Neural progenitor cell (in vitro differentiated cells): ENCODE measurements at regions not wholly inside any gene's neighbourhood (a gene's known extent, or its start where the extent isn't known, plus 50 kb on each side); places are given as distances from the start of the nearest gene placed in this dataset.

ENCODE experiments used
- DNase-seq: peaks from one replicate; pipeline ENCODE4 v3.0.0-alpha.2; 2016; ENCODE audit warnings: low spot score
- H2AFZ ChIP-seq: fragments of 200-600 bp; sonication (generic); replicated peaks from 2 replicates; pipeline ENCODE4 v1.6.1; 2016; ENCODE audit warnings: antibody characterized with exemption
- H3F3A ChIP-seq: fragments of 200-600 bp; sonication (generic); 2 replicates; pipeline ENCODE4 v1.6.1; 2016; ENCODE audit warnings: antibody characterized with exemption, low read depth
- H3K27ac ChIP-seq: fragments of 200-600 bp; sonication (generic); 2 replicates; pipeline ENCODE4 v1.5.1; 2016; ENCODE audit warnings: mild to moderate bottlenecking
- H3K27me3 ChIP-seq: fragments of 200-600 bp; sonication (generic); 2 replicates; pipeline ENCODE4 v1.6.1; 2016; ENCODE audit warnings: mild to moderate bottlenecking, moderate library complexity
- H3K36me3 ChIP-seq: fragments of 200-600 bp; sonication (generic); 2 replicates; pipeline ENCODE4 v1.5.1; 2016
- H3K4me1 ChIP-seq: fragments of 200-600 bp; sonication (generic); 2 replicates; pipeline ENCODE4 v1.6.1; 2016; ENCODE audit warnings: mixed run types
- H3K4me2 ChIP-seq: fragments of 200-600 bp; sonication (generic); 2 replicates; pipeline ENCODE4 v1.6.1; 2016
- H3K4me3 ChIP-seq: fragments of 200-600 bp; sonication (generic); 2 replicates; pipeline ENCODE4 v1.5.1; 2016
- H3K79me2 ChIP-seq: fragments of 200-600 bp; sonication (generic); 2 replicates; pipeline ENCODE4 v1.6.1; 2016; ENCODE audit warnings: low read depth
- H3K9ac ChIP-seq: fragments of 200-600 bp; sonication (generic); 2 replicates; pipeline ENCODE4 v1.6.1; 2016
- H3K9me3 ChIP-seq: fragments of 200-600 bp; sonication (generic); 2 replicates; pipeline ENCODE4 v1.5.1; 2016; ENCODE audit warnings: low read depth
- H4K20me1 ChIP-seq: fragments of 200-600 bp; sonication (generic); 2 replicates; pipeline ENCODE4 v1.6.1; 2016; ENCODE audit warnings: low read depth
- H3K27ac Mint-ChIP-seq: 3 replicates; pipeline ENCODE4 v1.8.0; 2021; ENCODE audit warnings: mixed read lengths
- H3K27me3 Mint-ChIP-seq: 2 replicates; pipeline ENCODE4 v1.8.0; 2022; ENCODE audit warnings: low read depth, mild to moderate bottlenecking, inconsistent platforms, moderate library complexity, mixed read lengths; ENCODE audit not compliant: insufficient read depth
- H3K36me3 Mint-ChIP-seq: 3 replicates; pipeline ENCODE4 v1.8.0; 2021; ENCODE audit warnings: mixed read lengths
- H3K4me1 Mint-ChIP-seq: 3 replicates; pipeline ENCODE4 v1.8.0; 2021; ENCODE audit warnings: mixed read lengths
- H3K4me3 Mint-ChIP-seq: 3 replicates; pipeline ENCODE4 v1.8.0; 2021; ENCODE audit warnings: mild to moderate bottlenecking, moderate library complexity, mixed read lengths
- H3K9me3 Mint-ChIP-seq: 3 replicates; pipeline ENCODE4 v1.8.0; 2020; ENCODE audit warnings: mixed read lengths
- EZH2 ChIP-seq: fragments of 200-600 bp; sonication (generic); IDR thresholded peaks from 2 replicates; pipeline ENCODE4 v1.6.1; 2017; ENCODE audit warnings: antibody characterized with exemption, mild to moderate bottlenecking, moderate library complexity
- EZH2phosphoT487 ChIP-seq: fragments of 200-600 bp; sonication (generic); IDR thresholded peaks from 2 replicates; pipeline ENCODE4 v1.6.1; 2017; ENCODE audit warnings: antibody characterized with exemption
- TF ChIP-seq, protein P1 (sequence below): fragments of 200-600 bp; sonication (generic); IDR thresholded peaks from 2 replicates; pipeline ENCODE4 v1.5.1; 2017; ENCODE audit warnings: antibody characterized with exemption, mild to moderate bottlenecking

DNA sequence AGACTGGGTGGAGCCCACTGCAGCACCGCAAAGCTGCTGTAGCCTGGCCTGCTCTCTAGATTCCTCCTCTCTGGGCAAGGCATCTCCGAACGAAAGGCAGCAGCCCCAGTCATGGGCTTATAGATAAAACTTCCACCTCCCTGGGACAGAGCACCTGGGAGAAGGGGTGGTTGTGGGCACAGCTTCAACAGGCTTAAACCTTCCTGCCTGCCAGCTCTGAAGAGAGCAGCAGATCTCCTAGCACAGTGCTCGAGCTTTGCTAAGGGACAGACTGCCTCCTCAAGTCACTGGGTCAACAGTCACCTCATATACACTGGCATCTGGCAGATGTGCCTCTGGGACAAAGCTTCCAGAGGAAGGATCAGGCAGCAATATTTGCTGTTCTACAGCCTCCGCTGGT is 117.3 kb downstream of the EHF start:
- Mint-ChIP-seq H3K9me3 (peaks cover 27% of the 10 kb centered on the region), H3K27ac (no peak overlapping the region), H3K4me3 (no peak overlapping the region), H3K4me1 (no peaks in the 10 kb centered on the region), H3K27me3 (peaks cover 3% of the 10 kb centered on the region), H3K36me3 (peaks cover 28% of the 10 kb centered on the region)
- no peak overlapping the region for H3K27ac ChIP-seq
- no peaks in the 10 kb centered on the region for H3F3A ChIP-seq
- no peaks in the 10 kb centered on the region for H3K79me2 ChIP-seq
- no peak overlapping the region for H3K4me3 ChIP-seq
- no peak overlapping the region for H3K4me2 ChIP-seq
- no peaks in the 10 kb centered on the region for H3K9me3 ChIP-seq
- H3K9ac ChIP-seq = no peak overlapping the region
- TF ChIP-seq, protein P1, sequence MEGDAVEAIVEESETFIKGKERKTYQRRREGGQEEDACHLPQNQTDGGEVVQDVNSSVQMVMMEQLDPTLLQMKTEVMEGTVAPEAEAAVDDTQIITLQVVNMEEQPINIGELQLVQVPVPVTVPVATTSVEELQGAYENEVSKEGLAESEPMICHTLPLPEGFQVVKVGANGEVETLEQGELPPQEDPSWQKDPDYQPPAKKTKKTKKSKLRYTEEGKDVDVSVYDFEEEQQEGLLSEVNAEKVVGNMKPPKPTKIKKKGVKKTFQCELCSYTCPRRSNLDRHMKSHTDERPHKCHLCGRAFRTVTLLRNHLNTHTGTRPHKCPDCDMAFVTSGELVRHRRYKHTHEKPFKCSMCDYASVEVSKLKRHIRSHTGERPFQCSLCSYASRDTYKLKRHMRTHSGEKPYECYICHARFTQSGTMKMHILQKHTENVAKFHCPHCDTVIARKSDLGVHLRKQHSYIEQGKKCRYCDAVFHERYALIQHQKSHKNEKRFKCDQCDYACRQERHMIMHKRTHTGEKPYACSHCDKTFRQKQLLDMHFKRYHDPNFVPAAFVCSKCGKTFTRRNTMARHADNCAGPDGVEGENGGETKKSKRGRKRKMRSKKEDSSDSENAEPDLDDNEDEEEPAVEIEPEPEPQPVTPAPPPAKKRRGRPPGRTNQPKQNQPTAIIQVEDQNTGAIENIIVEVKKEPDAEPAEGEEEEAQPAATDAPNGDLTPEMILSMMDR = no peak
- TF ChIP-seq EZH2 (no peak), EZH2phosphoT487 (no peak)
- H3K27me3 ChIP-seq = no peaks in the 10 kb centered on the region
- no peaks in the 10 kb centered on the region for H3K4me1 ChIP-seq
- no peak for DNase-seq
- H3K36me3 ChIP-seq = peaks cover 3% of the 10 kb centered on the region
- H2AFZ ChIP-seq = no peak overlapping the region
- no peaks in the 10 kb centered on the region for H4K20me1 ChIP-seq

DNA sequence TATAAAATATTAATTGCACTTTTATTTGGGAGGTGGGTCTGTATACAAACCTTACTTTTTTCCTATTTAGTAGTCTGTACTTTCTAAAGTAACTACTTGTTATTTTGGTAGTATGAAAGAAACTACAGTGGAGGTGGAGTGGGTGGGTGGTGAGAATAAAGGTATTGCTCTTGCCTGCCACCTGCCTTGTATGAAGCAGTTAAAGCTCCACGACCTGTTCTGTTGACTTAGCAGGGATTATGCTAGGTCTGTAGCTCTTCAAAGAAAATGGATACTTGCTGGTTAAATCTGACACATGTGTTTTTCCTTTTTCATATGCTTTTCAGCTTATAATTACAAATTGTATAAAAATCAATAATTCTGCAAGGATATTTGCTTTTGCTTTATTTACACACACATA is 111.9 kb downstream of the EHF start:
- Histone ChIP-seq H3K4me2 (no peak overlapping the region), H3K9ac (no peak overlapping the region), H3K4me3 (no peak overlapping the region), H3K79me2 (no peaks in the 10 kb centered on the region), H3F3A (no peaks in the 10 kb centered on the region), H3K27me3 (no peaks in the 10 kb centered on the region), H3K36me3 (peaks cover 3% of the 10 kb centered on the region), H4K20me1 (no peaks in the 10 kb centered on the region), H2AFZ (no peak overlapping the region), H3K27ac (no peak overlapping the region), H3K9me3 (no peaks in the 10 kb centered on the region), H3K4me1 (no peaks in the 10 kb centered on the region)
- H3K4me1 Mint-ChIP-seq = no peaks in the 10 kb centered on the region
- DNase-seq = no peak
- TF ChIP-seq EZH2phosphoT487 (no peak), EZH2 (no peak)
- TF ChIP-seq, protein P1 = no peak
- peaks cover 19% of the 10 kb centered on the region for H3K9me3 Mint-ChIP-seq
- H3K4me3 Mint-ChIP-seq = no peak overlapping the region
- H3K36me3 Mint-ChIP-seq = peaks cover 65% of the 10 kb centered on the region
- no peak overlapping the region for H3K27ac Mint-ChIP-seq
- peaks cover 3% of the 10 kb centered on the region for H3K27me3 Mint-ChIP-seq

DNA sequence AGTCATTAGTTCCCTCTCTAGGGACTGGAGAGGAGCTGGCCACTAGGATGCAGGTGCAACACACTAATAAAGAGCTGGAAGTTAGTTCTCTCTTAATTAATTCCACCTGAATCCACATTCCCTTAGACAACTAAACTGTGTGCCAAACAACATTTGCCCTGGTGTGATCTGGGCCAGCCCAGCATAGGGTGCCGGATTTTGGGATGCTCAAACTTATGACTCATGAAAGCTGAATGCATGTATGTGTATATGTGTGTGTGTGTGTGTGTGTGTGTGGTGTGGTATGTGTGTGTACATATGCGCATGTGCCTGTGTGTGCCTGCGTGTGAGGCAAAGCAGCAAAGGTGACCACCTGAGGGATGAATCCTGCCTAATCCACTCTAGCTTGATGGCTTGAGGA is 110.7 kb downstream of the EHF start:
- Mint-ChIP-seq H3K36me3 (peaks cover 58% of the 10 kb centered on the region), H3K27me3 (peaks cover 3% of the 10 kb centered on the region), H3K4me1 (no peaks in the 10 kb centered on the region), H3K4me3 (no peak overlapping the region), H3K27ac (no peak overlapping the region), H3K9me3 (peaks cover 11% of the 10 kb centered on the region)
- Histone ChIP-seq H3K4me1 (no peaks in the 10 kb centered on the region), H3K4me3 (no peak overlapping the region), H3K36me3 (peaks cover 3% of the 10 kb centered on the region), H2AFZ (no peak overlapping the region), H3K9me3 (no peaks in the 10 kb centered on the region), H3K9ac (no peak overlapping the region), H4K20me1 (no peaks in the 10 kb centered on the region), H3K4me2 (no peak overlapping the region), H3F3A (no peaks in the 10 kb centered on the region), H3K27ac (no peak overlapping the region), H3K27me3 (no peaks in the 10 kb centered on the region), H3K79me2 (no peaks in the 10 kb centered on the region)
- TF ChIP-seq, protein P1 = no peak
- no peak for TF ChIP-seq EZH2
- no peak for TF ChIP-seq EZH2phosphoT487
- no peak for DNase-seq
